Endodermal cell (in vitro differentiated cells): ENCODE measurements at regions not wholly inside any gene's neighbourhood (a gene's known extent, or its start where the extent isn't known, plus 50 kb on each side); places are given as distances from the start of the nearest gene placed in this dataset.

Source experiments
- DNase-seq: peaks from one replicate; pipeline ENCODE4 v3.0.0-alpha.2; 2017
- H3K27ac ChIP-seq: 2 replicates; pipeline ENCODE4 v1.5.1; 2013; ENCODE audit warnings: mild to moderate bottlenecking, low read depth, low read length, moderate library complexity
- H3K27me3 ChIP-seq: 2 replicates; pipeline ENCODE4 v1.6.1; 2013; ENCODE audit warnings: mild to moderate bottlenecking, low read length, moderate library complexity; ENCODE audit not compliant: insufficient read depth, control insufficient read depth, poor library complexity, severe bottlenecking
- H3K36me3 ChIP-seq: 2 replicates; pipeline ENCODE4 v1.7.0; 2013; ENCODE audit warnings: mild to moderate bottlenecking, low read length, moderate library complexity; ENCODE audit not compliant: control insufficient read depth, insufficient read depth
- H3K4me1 ChIP-seq: one replicate; pipeline ENCODE4 v1.7.0; 2013; ENCODE audit warnings: low read length; ENCODE audit not compliant: control insufficient read depth, insufficient read depth
- H3K4me3 ChIP-seq: 2 replicates; pipeline ENCODE4 v1.5.1; 2013; ENCODE audit warnings: mild to moderate bottlenecking, low read length, moderate library complexity
- H3K9ac ChIP-seq: 2 replicates; pipeline ENCODE4 v1.6.1; 2013; ENCODE audit warnings: mild to moderate bottlenecking, low read length, moderate library complexity; ENCODE audit not compliant: poor library complexity, severe bottlenecking; ENCODE audit errors: extremely low read depth
- H3K9me3 ChIP-seq: 2 replicates; pipeline ENCODE4 v1.6.1; 2013; ENCODE audit warnings: mild to moderate bottlenecking, low read length, moderate library complexity; ENCODE audit not compliant: control insufficient read depth
- H3K27ac Mint-ChIP-seq: 2 replicates; pipeline ENCODE4 v1.8.0; 2020; ENCODE audit warnings: mixed read lengths
- H3K27me3 Mint-ChIP-seq: 2 replicates; pipeline ENCODE4 v1.8.0; 2021; ENCODE audit warnings: mild to moderate bottlenecking, mixed read lengths; ENCODE audit not compliant: insufficient read depth
- H3K36me3 Mint-ChIP-seq: 2 replicates; pipeline ENCODE4 v1.8.0; 2020; ENCODE audit warnings: low read depth, mixed read lengths
- H3K4me1 Mint-ChIP-seq: 2 replicates; pipeline ENCODE4 v1.8.0; 2020; ENCODE audit warnings: mixed read lengths
- H3K4me3 Mint-ChIP-seq: 2 replicates; pipeline ENCODE4 v1.8.0; 2020; ENCODE audit warnings: mild to moderate bottlenecking, moderate library complexity, mixed read lengths
- H3K9me3 Mint-ChIP-seq: 2 replicates; pipeline ENCODE4 v1.8.0; 2020; ENCODE audit warnings: mild to moderate bottlenecking, mixed read lengths
- CTCF ChIP-seq: fragments of 200-600 bp; sonication (generic); conservative IDR thresholded peaks from 2 replicates; pipeline ENCODE4 v1.5.0; 2021; ENCODE audit warnings: antibody characterized with exemption, mild to moderate bottlenecking
- WGBS, 2 experiments: methylation state at CpG; one replicate each; pipeline versions ENCODE4 v1.1.5 to v1.1.7; 2013; ENCODE audit warnings: missing lambda C conversion rate in 2 of 2, mixed read lengths in 1 of 2; ENCODE audit not compliant: insufficient coverage in 1 of 2, insufficient read length in 1 of 2; 5-methylcytosine and 5-hydroxymethylcytosine counted together

DNA sequence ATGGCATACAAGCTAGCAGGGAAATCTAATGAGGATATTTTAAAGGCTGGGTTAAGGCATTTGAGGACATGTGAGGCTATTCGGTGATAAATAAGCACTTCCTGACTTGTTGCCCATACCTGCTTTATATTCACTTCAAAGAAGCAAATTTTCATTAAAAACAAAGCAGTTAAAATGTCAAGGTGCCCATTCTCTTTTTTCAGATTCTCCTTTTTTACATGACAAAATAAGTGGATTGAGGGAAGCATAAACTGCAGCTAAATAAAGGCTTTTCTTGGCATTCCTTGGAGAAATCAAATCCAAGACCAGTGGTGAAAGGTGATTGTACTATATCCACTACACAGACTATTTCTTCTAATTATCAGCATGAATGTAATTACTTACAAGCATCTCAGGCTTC is 166.9 kb downstream of the PTCSC3 start:
- H3K27me3 Mint-ChIP-seq: no peaks in the 10 kb centered on the region
- Histone ChIP-seq H3K4me3 (no peak overlapping the region), H3K4me1 (no peaks in the 10 kb centered on the region), H3K9ac (no peak overlapping the region), H3K27ac (no peak overlapping the region), H3K36me3 (no peaks in the 10 kb centered on the region), H3K9me3 (no peaks in the 10 kb centered on the region), H3K27me3 (no peaks in the 10 kb centered on the region)
- peaks cover 3% of the 10 kb centered on the region for H3K4me1 Mint-ChIP-seq
- no peak for DNase-seq
- no peak for TF ChIP-seq CTCF
- H3K9me3 Mint-ChIP-seq: no peaks in the 10 kb centered on the region
- no peaks in the 10 kb centered on the region for H3K36me3 Mint-ChIP-seq
- no peak overlapping the region for H3K4me3 Mint-ChIP-seq
- H3K27ac Mint-ChIP-seq: no peak overlapping the region
- WGBS, 2 experiments: 67% methylated on average over 1 of the region's 1 CpG; no CpG with 5 or more reads in 1 of the 2 experiments

- no peaks in the 10 kb centered on the region for H3K36me3 ChIP-seq
- Mint-ChIP-seq H3K36me3 (no peaks in the 10 kb centered on the region), H3K9me3 (no peaks in the 10 kb centered on the region), H3K27me3 (no peaks in the 10 kb centered on the region), H3K27ac (no peak overlapping the region), H3K4me3 (no peak overlapping the region), H3K4me1 (peaks cover 2% of the 10 kb centered on the region)
- TF ChIP-seq CTCF: no peak
- no peak overlapping the region for H3K9ac ChIP-seq
- DNase-seq: no peak
- H3K9me3 ChIP-seq: no peaks in the 10 kb centered on the region
- H3K27me3 ChIP-seq: no peaks in the 10 kb centered on the region
- no peaks in the 10 kb centered on the region for H3K4me1 ChIP-seq
- H3K27ac ChIP-seq: no peak overlapping the region
- H3K4me3 ChIP-seq: no peak overlapping the region
- 100% methylated on average over 4 of the region's 4 CpGs; no CpG with 5 or more reads in 1 of the 2 experiments for WGBS, 2 experiments
Measured at GRCh38 chr14:36006623-36007022, 169.9 kb downstream of the PTCSC3 start.

GRCh38 chr14:36005670-36006069 is 170.9 kb downstream of the PTCSC3 start:
- Histone ChIP-seq H3K27ac (no peak overlapping the region), H3K9me3 (no peaks in the 10 kb centered on the region), H3K27me3 (no peaks in the 10 kb centered on the region), H3K36me3 (no peaks in the 10 kb centered on the region), H3K4me3 (no peak overlapping the region), H3K4me1 (no peaks in the 10 kb centered on the region), H3K9ac (no peak overlapping the region)
- peaks cover 2% of the 10 kb centered on the region for H3K4me1 Mint-ChIP-seq
- H3K27me3 Mint-ChIP-seq: no peaks in the 10 kb centered on the region
- no peak for TF ChIP-seq CTCF
- no peak overlapping the region for H3K4me3 Mint-ChIP-seq
- no peak overlapping the region for H3K27ac Mint-ChIP-seq
- DNase-seq: no peak
- 85% methylated on average over 3 of the region's 4 CpGs; no CpG with 5 or more reads in 1 of the 2 experiments for WGBS, 2 experiments
- H3K9me3 Mint-ChIP-seq: no peaks in the 10 kb centered on the region
- H3K36me3 Mint-ChIP-seq: no peaks in the 10 kb centered on the region
